ENCODE measurements at regions not wholly inside any gene's neighbourhood (a gene's known extent, or its start where the extent isn't known, plus 50 kb on each side); places are given as distances from the start of the nearest gene placed in this dataset.

DNA sequence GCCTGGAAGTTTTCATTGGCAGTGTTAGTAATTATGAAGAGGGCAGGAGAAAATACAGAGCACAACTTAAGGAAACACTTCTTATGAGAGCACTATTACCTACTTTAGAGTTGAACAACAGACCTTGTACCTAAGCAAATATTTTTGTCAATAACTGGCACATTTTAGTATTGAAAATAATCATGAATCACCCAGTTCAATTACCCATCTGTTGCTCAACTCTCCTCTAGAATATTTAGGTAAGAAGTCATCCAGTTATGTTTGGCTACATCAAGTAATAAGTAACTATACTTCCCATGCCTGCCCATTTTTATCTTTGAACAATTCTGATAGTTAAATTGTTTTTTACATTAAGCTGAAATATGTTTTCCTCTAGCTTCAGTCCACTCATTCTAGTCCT lies 893.4 kb downstream of the DIAPH3 start:
- Histone ChIP-seq H3K36me3 (ENCODE audit: control insufficient read depth, low read length) (no peaks in the 10 kb centered on the region), H3K27ac (ENCODE audit: low read depth, low read length) (no peak overlapping the region), H3K79me2 (ENCODE audit: control insufficient read depth, low read length) (no peaks in the 10 kb centered on the region), H3K9me2 (replicated peaks; ENCODE audit: control insufficient read depth, low read length) (no peaks in the 10 kb centered on the region), H3K4me1 (ENCODE audit: control insufficient read depth, low read length) (no peaks in the 10 kb centered on the region), H3K4me3 (ENCODE audit: low read length) (no peak overlapping the region), H3K9me3 (ENCODE audit: control insufficient read depth, insufficient read depth, low read length) (no peaks in the 10 kb centered on the region), H3F3A (ENCODE audit: control insufficient read depth, insufficient read depth) (no peaks in the 10 kb centered on the region), H4K20me1 (ENCODE audit: control insufficient read depth, insufficient read depth, low read depth, low read length) (no peaks in the 10 kb centered on the region), H3K27me3 (ENCODE audit: control insufficient read depth, low read length) (no peaks in the 10 kb centered on the region), H3K4me2 (ENCODE audit: low read length) (no peak overlapping the region)
- TF ChIP-seq EZH2phosphoT487 (IDR thresholded peaks at IDR 0.05; ENCODE audit: borderline replicate concordance, low read length), result no peak
- TF ChIP-seq, protein P1, sequence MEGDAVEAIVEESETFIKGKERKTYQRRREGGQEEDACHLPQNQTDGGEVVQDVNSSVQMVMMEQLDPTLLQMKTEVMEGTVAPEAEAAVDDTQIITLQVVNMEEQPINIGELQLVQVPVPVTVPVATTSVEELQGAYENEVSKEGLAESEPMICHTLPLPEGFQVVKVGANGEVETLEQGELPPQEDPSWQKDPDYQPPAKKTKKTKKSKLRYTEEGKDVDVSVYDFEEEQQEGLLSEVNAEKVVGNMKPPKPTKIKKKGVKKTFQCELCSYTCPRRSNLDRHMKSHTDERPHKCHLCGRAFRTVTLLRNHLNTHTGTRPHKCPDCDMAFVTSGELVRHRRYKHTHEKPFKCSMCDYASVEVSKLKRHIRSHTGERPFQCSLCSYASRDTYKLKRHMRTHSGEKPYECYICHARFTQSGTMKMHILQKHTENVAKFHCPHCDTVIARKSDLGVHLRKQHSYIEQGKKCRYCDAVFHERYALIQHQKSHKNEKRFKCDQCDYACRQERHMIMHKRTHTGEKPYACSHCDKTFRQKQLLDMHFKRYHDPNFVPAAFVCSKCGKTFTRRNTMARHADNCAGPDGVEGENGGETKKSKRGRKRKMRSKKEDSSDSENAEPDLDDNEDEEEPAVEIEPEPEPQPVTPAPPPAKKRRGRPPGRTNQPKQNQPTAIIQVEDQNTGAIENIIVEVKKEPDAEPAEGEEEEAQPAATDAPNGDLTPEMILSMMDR (IDR thresholded peaks at IDR 0.05; ENCODE audit: low read depth, low read length, poor library complexity, severe bottlenecking), result no peak

DNA sequence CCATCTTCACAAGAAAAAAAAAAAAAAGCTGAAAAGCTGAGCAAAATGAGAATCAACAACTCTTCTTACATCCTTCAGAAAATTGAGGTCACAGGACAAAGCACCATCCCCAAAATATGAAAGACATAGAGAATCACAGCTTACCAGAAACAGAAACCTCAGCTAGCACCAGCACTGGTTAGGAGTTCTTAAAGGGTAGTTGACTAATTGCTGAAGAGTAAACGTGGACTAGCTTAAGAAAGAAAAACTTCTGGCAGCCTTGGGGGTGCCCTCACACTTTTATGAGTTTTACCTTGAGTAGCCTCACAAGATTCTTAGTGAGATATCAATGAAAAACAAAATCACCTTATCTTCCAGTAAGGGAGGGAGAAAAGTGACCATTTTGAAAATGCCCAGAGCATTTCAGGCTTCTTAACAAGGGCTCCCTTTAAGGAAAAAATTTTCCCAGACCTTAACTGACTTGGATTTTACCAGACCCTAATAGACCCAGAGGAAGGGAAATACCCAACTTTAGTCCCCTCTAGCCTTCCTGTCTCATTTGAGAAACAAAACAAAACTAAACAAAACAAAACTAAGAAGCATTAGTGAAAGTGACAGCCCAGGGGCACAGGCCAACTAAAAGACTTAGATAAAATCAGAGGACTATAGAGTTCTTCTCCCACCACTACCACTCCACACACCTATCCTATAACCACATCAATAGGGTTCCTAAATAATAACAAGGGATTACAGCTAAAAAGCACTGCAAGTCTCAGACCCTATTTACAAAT lies 888.6 kb downstream of the DIAPH3 start:
- TF ChIP-seq, protein P1 (IDR thresholded peaks at IDR 0.05; ENCODE audit: low read depth, low read length, poor library complexity, severe bottlenecking), result no peak
- TF ChIP-seq EZH2phosphoT487 (IDR thresholded peaks at IDR 0.05; ENCODE audit: borderline replicate concordance, low read length), result no peak
- Histone ChIP-seq H3K9me2 (replicated peaks; ENCODE audit: control insufficient read depth, low read length) (no peaks in the 10 kb centered on the region), H3K9me3 (ENCODE audit: control insufficient read depth, insufficient read depth, low read length) (no peaks in the 10 kb centered on the region), H3K27ac (ENCODE audit: low read depth, low read length) (no peak overlapping the region), H4K20me1 (ENCODE audit: control insufficient read depth, insufficient read depth, low read depth, low read length) (no peaks in the 10 kb centered on the region), H3K4me1 (ENCODE audit: control insufficient read depth, low read length) (no peaks in the 10 kb centered on the region), H3K36me3 (ENCODE audit: control insufficient read depth, low read length) (no peaks in the 10 kb centered on the region), H3K4me2 (ENCODE audit: low read length) (no peak overlapping the region), H3K4me3 (ENCODE audit: low read length) (no peak overlapping the region), H3K27me3 (ENCODE audit: control insufficient read depth, low read length) (no peaks in the 10 kb centered on the region), H3K79me2 (ENCODE audit: control insufficient read depth, low read length) (no peaks in the 10 kb centered on the region), H3F3A (ENCODE audit: control insufficient read depth, insufficient read depth) (no peaks in the 10 kb centered on the region)

- Histone ChIP-seq H3K4me2 (ENCODE audit: low read length) (no peak overlapping the region), H3K4me3 (ENCODE audit: low read length) (no peak overlapping the region), H3K9me2 (replicated peaks; ENCODE audit: control insufficient read depth, low read length) (no peaks in the 10 kb centered on the region), H3K79me2 (ENCODE audit: control insufficient read depth, low read length) (no peaks in the 10 kb centered on the region), H3F3A (ENCODE audit: control insufficient read depth, insufficient read depth) (no peaks in the 10 kb centered on the region), H3K4me1 (ENCODE audit: control insufficient read depth, low read length) (no peaks in the 10 kb centered on the region), H4K20me1 (ENCODE audit: control insufficient read depth, insufficient read depth, low read depth, low read length) (no peaks in the 10 kb centered on the region), H3K27me3 (ENCODE audit: control insufficient read depth, low read length) (no peaks in the 10 kb centered on the region), H3K36me3 (ENCODE audit: control insufficient read depth, low read length) (no peaks in the 10 kb centered on the region), H3K9me3 (ENCODE audit: control insufficient read depth, insufficient read depth, low read length) (no peaks in the 10 kb centered on the region), H3K27ac (ENCODE audit: low read depth, low read length) (no peak overlapping the region)
- TF ChIP-seq, protein P1 (IDR thresholded peaks at IDR 0.05; ENCODE audit: low read depth, low read length, poor library complexity, severe bottlenecking), result no peak
- TF ChIP-seq EZH2phosphoT487 (IDR thresholded peaks at IDR 0.05; ENCODE audit: borderline replicate concordance, low read length), result no peak
These were observed 887.3 kb downstream of the DIAPH3 start for GRCh38 chr13:59276436-59276835.

All from DOHH2 (cell line).